HepG2 (cell line): ENCODE measurements at regions not wholly inside any gene's neighbourhood (a gene's known extent, or its start where the extent isn't known, plus 50 kb on each side); places are given as distances from the start of the nearest gene placed in this dataset.

Experiments
- CBX5 ChIP-seq: sonication (generic); formaldehyde crosslinking; IDR thresholded peaks from 2 replicates; pipeline ENCODE4 v1.4.0; 2020; ENCODE audit warnings: missing genetic modification reagents, borderline replicate concordance
- CREB1 ChIP-seq, 2 experiments: fragments of 450-650 bp in 1 of 2; IDR thresholded peaks; 2 replicates each; pipeline ENCODE4 v1.6.1; 2016 to 2017; ENCODE audit warnings: control low read depth in 1 of 2, mild to moderate bottlenecking in 1 of 2, missing compliant biosample characterization in 1 of 2, missing genetic modification characterization in 1 of 2
- EEA1 ChIP-seq: sonication (generic); formaldehyde crosslinking; IDR thresholded peaks from 2 replicates; pipeline ENCODE4 v1.5.1; 2020; ENCODE audit warnings: mild to moderate bottlenecking, missing genetic modification reagents, borderline replicate concordance
- EHMT2 ChIP-seq: fragments of 200-600 bp; sonication (generic); IDR thresholded peaks from 2 replicates; pipeline ENCODE4 v1.7.0; 2017; ENCODE audit warnings: antibody characterized with exemption, low read depth, low read length, borderline replicate concordance
- KDM3A ChIP-seq: IDR thresholded peaks from 2 replicates; pipeline ENCODE4 v1.6.1; 2018; ENCODE audit warnings: low read depth, missing compliant biosample characterization
- MTA1 ChIP-seq: sonication (generic); formaldehyde crosslinking; IDR thresholded peaks from 2 replicates; pipeline ENCODE4 v1.4.0; 2020; ENCODE audit warnings: missing genetic modification reagents, mild to moderate bottlenecking, borderline replicate concordance
- NFE2L2 ChIP-seq: fragments of 150-350 bp; IDR thresholded peaks from 2 replicates; pipeline ENCODE4 v1.6.1; 2014; ENCODE audit warnings: low read length
- PPARG ChIP-seq: conservative IDR thresholded peaks from 2 replicates; pipeline ENCODE4 v1.6.1; 2016; ENCODE audit warnings: missing biosample characterization, missing genetic modification reagents
- PRDM10 ChIP-seq: sonication (generic); formaldehyde crosslinking; IDR thresholded peaks from 2 replicates; pipeline ENCODE4 v1.4.0; 2020; ENCODE audit warnings: low read depth, missing genetic modification reagents
- RCOR2 ChIP-seq: IDR thresholded peaks from 2 replicates; pipeline ENCODE4 v1.6.1; 2016; ENCODE audit warnings: missing biosample characterization, missing genetic modification reagents
- RXRA ChIP-seq: sonication (generic); formaldehyde crosslinking; IDR thresholded peaks from 2 replicates; pipeline ENCODE4 v1.5.1; 2020; ENCODE audit warnings: missing genetic modification reagents
- SALL2 ChIP-seq: sonication (generic); formaldehyde crosslinking; IDR thresholded peaks from 2 replicates; pipeline ENCODE4 v1.8.1; 2023; ENCODE audit warnings: mild to moderate bottlenecking, missing genetic modification reagents, inconsistent platforms
- XBP1 ChIP-seq: sonication (generic); formaldehyde crosslinking; IDR thresholded peaks from 2 replicates; pipeline ENCODE4 v1.5.0; 2020; ENCODE audit warnings: missing genetic modification reagents
- ZBTB38 ChIP-seq: sonication (generic); formaldehyde crosslinking; IDR thresholded peaks from 2 replicates; pipeline ENCODE4 v1.5.1; 2020; ENCODE audit warnings: mild to moderate bottlenecking, missing genetic modification reagents
- ZFP37 ChIP-seq: sonication (generic); formaldehyde crosslinking; IDR thresholded peaks from 2 replicates; pipeline ENCODE4 v1.4.0; 2020; ENCODE audit warnings: missing genetic modification reagents, borderline replicate concordance
- ZFP91 ChIP-seq: sonication (generic); formaldehyde crosslinking; IDR thresholded peaks from 2 replicates; pipeline ENCODE4 v1.9.0; 2022; ENCODE audit warnings: missing genetic modification reagents, mild to moderate bottlenecking, borderline replicate concordance
- ZFY ChIP-seq: sonication (generic); formaldehyde crosslinking; IDR thresholded peaks from 2 replicates; pipeline ENCODE4 v1.4.0; 2020; ENCODE audit warnings: missing genetic modification reagents
- ZNF10 ChIP-seq: sonication (generic); formaldehyde crosslinking; IDR thresholded peaks from 2 replicates; pipeline ENCODE4 v1.4.0; 2020; ENCODE audit warnings: mild to moderate bottlenecking, low read depth, missing genetic modification reagents, borderline replicate concordance
- ZNF225 ChIP-seq: sonication (generic); formaldehyde crosslinking; IDR thresholded peaks from 2 replicates; pipeline ENCODE4 v1.4.0; 2020; ENCODE audit warnings: mild to moderate bottlenecking, missing genetic modification reagents
- ZNF234 ChIP-seq: sonication (generic); formaldehyde crosslinking; conservative IDR thresholded peaks from 2 replicates; pipeline ENCODE4 v1.5.1; 2020; ENCODE audit warnings: mild to moderate bottlenecking, missing genetic modification reagents
- ZNF530 ChIP-seq: sonication (generic); formaldehyde crosslinking; IDR thresholded peaks from 2 replicates; pipeline ENCODE4 v1.5.0; 2020; ENCODE audit warnings: low read depth, mild to moderate bottlenecking, missing genetic modification reagents
- ZNF552 ChIP-seq: sonication (generic); formaldehyde crosslinking; IDR thresholded peaks from 2 replicates; pipeline ENCODE4 v1.9.0; 2022; ENCODE audit warnings: missing genetic modification reagents, mild to moderate bottlenecking, borderline replicate concordance
- ZNF614 ChIP-seq: IDR thresholded peaks from 2 replicates; pipeline ENCODE4 v1.6.1; 2018; ENCODE audit warnings: missing biosample characterization, missing genetic modification reagents, inconsistent platforms, borderline replicate concordance
- ZNF644 ChIP-seq: IDR thresholded peaks from 2 replicates; pipeline ENCODE4 v1.6.1; 2016; ENCODE audit warnings: low read depth
- ZNF83 ChIP-seq: sonication (generic); formaldehyde crosslinking; IDR thresholded peaks from 2 replicates; pipeline ENCODE4 v1.4.0; 2020; ENCODE audit warnings: missing genetic modification reagents, mild to moderate bottlenecking, borderline replicate concordance
- ZNF891 ChIP-seq: sonication (generic); formaldehyde crosslinking; IDR thresholded peaks from 2 replicates; pipeline ENCODE4 v1.5.0; 2020; ENCODE audit warnings: mild to moderate bottlenecking, missing genetic modification reagents
- ZSCAN29 ChIP-seq: sonication (generic); formaldehyde crosslinking; conservative IDR thresholded peaks from 2 replicates; pipeline ENCODE4 v1.4.0; 2020; ENCODE audit warnings: mild to moderate bottlenecking, missing genetic modification reagents

- TF ChIP-seq CREB1 (IDR thresholded peaks at IDR 0.05) (no peak), CREB1 (CRISPR knock-in tag; IDR thresholded peaks at IDR 0.05) (no peak; the same call in 1 of the 2 replicates), ZFP91 (CRISPR knock-in tag) (no peak), ZNF530 (CRISPR knock-in tag) (no peak), EEA1 (no peak), ZNF891 (CRISPR knock-in tag) (no peak), ZNF10 (CRISPR knock-in tag) (no peak), ZNF225 (CRISPR knock-in tag) (no peak), RCOR2 (CRISPR knock-in tag) (no peak), ZNF234 (CRISPR knock-in tag) (no peak), KDM3A (CRISPR knock-in tag) (no peak), ZFP37 (CRISPR knock-in tag) (no peak), XBP1 (CRISPR knock-in tag) (no peak), ZNF644 (CRISPR knock-in tag) (peak; percentile 93), SALL2 (CRISPR knock-in tag) (peak; percentile 72; the same call in 1 of the 2 replicates), PPARG (0 out of 2 replicates have a peak, but pooled peaks have one; percentile 54), ZSCAN29 (no peak), RXRA (CRISPR knock-in tag) (no peak), EHMT2 (peak; percentile 83), PRDM10 (no peak), ZNF552 (CRISPR knock-in tag) (no peak), ZNF614 (CRISPR knock-in tag) (no peak), NFE2L2 (no peak), MTA1 (CRISPR knock-in tag) (no peak), CBX5 (CRISPR knock-in tag) (no peak), ZBTB38 (CRISPR knock-in tag) (peak; percentile 50; the same call in 1 of the 2 replicates), ZFY (CRISPR knock-in tag) (peak; percentile 62), ZNF83 (CRISPR knock-in tag) (0 out of 2 replicates have a peak, but pooled peaks have one; percentile 43)
Observed at GRCh38 chr6:137802408-137803182, 64.5 kb upstream of the TNFAIP3 start (continued).
